CD14-positive monocyte (primary cell): ENCODE measurements at regions not wholly inside any gene's neighbourhood (a gene's known extent, or its start where the extent isn't known, plus 50 kb on each side); places are given as distances from the start of the nearest gene placed in this dataset.

Experiments used
- DNase-seq, 3 donors: peaks; one replicate each; pipeline ENCODE4 v3.0.0-alpha.2; 2011 to 2022
- H2AFZ ChIP-seq: 2 replicates; pipeline ENCODE4 v1.6.0; 2012; ENCODE audit warnings: mild to moderate bottlenecking, low read depth, low read length, inconsistent platforms; ENCODE audit not compliant: insufficient read depth, poor library complexity, severe bottlenecking
- H3K27ac ChIP-seq, 2 donors: 1 replicate in 1 of 2; 2 replicates in 1 of 2; pipeline ENCODE4 v1.5.1; 2012 to 2013; ENCODE audit warnings: low read length in 2 of 2, control low read depth in 1 of 2, inconsistent platforms in 1 of 2, low read depth in 1 of 2, mild to moderate bottlenecking in 1 of 2
- H3K27me3 ChIP-seq, 2 donors: one replicate each; pipeline versions ENCODE4 v1.6.0 to v1.6.1; 2011 to 2013; ENCODE audit warnings: low read length in 2 of 2; ENCODE audit not compliant: control insufficient read depth in 2 of 2, insufficient read depth in 2 of 2
- H3K36me3 ChIP-seq, 2 donors: replicated peaks in 1 of 2; 1 replicate in 1 of 2; 2 replicates in 1 of 2; pipeline versions ENCODE4 v1.5.1 to v1.6.1; 2012 to 2013; ENCODE audit warnings: low read length in 2 of 2, control low read depth in 1 of 2, inconsistent platforms in 1 of 2, mild to moderate bottlenecking in 1 of 2; ENCODE audit not compliant: insufficient read depth in 2 of 2, control insufficient read depth in 1 of 2
- H3K4me1 ChIP-seq, 2 donors: 1 replicate in 1 of 2; 2 replicates in 1 of 2; pipeline versions ENCODE4 v1.5.1 to v1.6.1; 2012 to 2013; ENCODE audit warnings: low read length in 2 of 2, control low read depth in 1 of 2, inconsistent platforms in 1 of 2, mild to moderate bottlenecking in 1 of 2, moderate library complexity in 1 of 2; ENCODE audit not compliant: insufficient read depth in 2 of 2, control insufficient read depth in 1 of 2
- H3K4me2 ChIP-seq: replicated peaks from 2 replicates; pipeline ENCODE3; 2012; ENCODE audit warnings: low read length, moderate library complexity, mild to moderate bottlenecking; ENCODE audit not compliant: poor library complexity, severe bottlenecking; ENCODE audit errors: extremely low read depth
- H3K4me3 ChIP-seq, 3 experiments: fragments of 200-600 bp in 1 of 3; sonication (generic) in 1 of 3; replicated peaks in 1 of 3; 1 replicate in 2 of 3; 2 replicates in 1 of 3; pipeline ENCODE4 v1.5.1; 2011 to 2013; ENCODE audit warnings: low read length in 3 of 3, mild to moderate bottlenecking in 3 of 3, control low read depth in 2 of 3, low read depth in 2 of 3, inconsistent platforms in 1 of 3, moderate library complexity in 1 of 3
- H3K79me2 ChIP-seq: 2 replicates; pipeline ENCODE4 v1.6.0; 2012; ENCODE audit warnings: mild to moderate bottlenecking, control low read depth, inconsistent platforms, low read length, moderate library complexity; ENCODE audit not compliant: insufficient read depth
- H3K9ac ChIP-seq: 2 replicates; pipeline ENCODE4 v1.6.0; 2017; ENCODE audit warnings: low read length, mild to moderate bottlenecking; ENCODE audit not compliant: insufficient read depth, poor library complexity, severe bottlenecking
- H3K9me3 ChIP-seq, 2 donors: replicated peaks in 1 of 2; 1 replicate in 1 of 2; 2 replicates in 1 of 2; pipeline versions ENCODE4 v1.5.1 to v1.6.1; 2012 to 2013; ENCODE audit warnings: low read length in 2 of 2, control low read depth in 1 of 2; ENCODE audit not compliant: control insufficient read depth in 1 of 2, insufficient read depth in 1 of 2
- H4K20me1 ChIP-seq: 2 replicates; pipeline ENCODE4 v1.6.0; 2012; ENCODE audit warnings: mild to moderate bottlenecking, low read length, control low read depth, moderate library complexity; ENCODE audit not compliant: insufficient read depth
- H3K27ac Mint-ChIP-seq, 7 donors: one replicate each; pipeline ENCODE4 v1.8.0; 2020; ENCODE audit warnings: mild to moderate bottlenecking in 7 of 7, mixed read lengths in 7 of 7, moderate library complexity in 6 of 7, inconsistent platforms in 2 of 7
- H3K27me3 Mint-ChIP-seq, 3 donors: one replicate each; pipeline ENCODE4 v1.8.0; 2021 to 2022; ENCODE audit warnings: low read depth in 3 of 3, mild to moderate bottlenecking in 3 of 3, mixed read lengths in 3 of 3, moderate library complexity in 3 of 3, inconsistent platforms in 1 of 3
- H3K36me3 Mint-ChIP-seq, 2 donors: one replicate each; pipeline ENCODE4 v1.8.0; 2020; ENCODE audit warnings: mixed read lengths in 2 of 2, inconsistent platforms in 1 of 2, mild to moderate bottlenecking in 1 of 2
- H3K4me1 Mint-ChIP-seq: one replicate; pipeline ENCODE4 v1.8.0; 2020; ENCODE audit warnings: mild to moderate bottlenecking, mixed read lengths
- H3K4me3 Mint-ChIP-seq, 2 donors: one replicate each; pipeline ENCODE4 v1.8.0; 2020; ENCODE audit warnings: mild to moderate bottlenecking in 2 of 2, mixed read lengths in 2 of 2, moderate library complexity in 1 of 2
- H3K9me3 Mint-ChIP-seq, 7 donors: one replicate each; pipeline ENCODE4 v1.8.0; 2020 to 2022; ENCODE audit warnings: mixed read lengths in 7 of 7, mild to moderate bottlenecking in 6 of 7, moderate library complexity in 6 of 7, inconsistent platforms in 2 of 7
- WGBS: methylation state at CpG from one replicate; pipeline ENCODE4 v1.1.5; 2013; ENCODE audit warnings: missing lambda C conversion rate; ENCODE audit not compliant: insufficient coverage; 5-methylcytosine and 5-hydroxymethylcytosine counted together
- intact Hi-C, 2 donors: fragments of 100-400 bp; cut with micrococcal nuclease; formaldehyde crosslinking; loops; one replicate each; pipeline versions ENCODE4 v1.15.0 to v1.15.1; 2023
- TF ChIP-seq, protein P1 (sequence below): fragments of 200-600 bp; IDR thresholded peaks from one replicate; pipeline ENCODE4 v1.8.0; 2022; ENCODE audit warnings: antibody characterized with exemption, mild to moderate bottlenecking

DNA sequence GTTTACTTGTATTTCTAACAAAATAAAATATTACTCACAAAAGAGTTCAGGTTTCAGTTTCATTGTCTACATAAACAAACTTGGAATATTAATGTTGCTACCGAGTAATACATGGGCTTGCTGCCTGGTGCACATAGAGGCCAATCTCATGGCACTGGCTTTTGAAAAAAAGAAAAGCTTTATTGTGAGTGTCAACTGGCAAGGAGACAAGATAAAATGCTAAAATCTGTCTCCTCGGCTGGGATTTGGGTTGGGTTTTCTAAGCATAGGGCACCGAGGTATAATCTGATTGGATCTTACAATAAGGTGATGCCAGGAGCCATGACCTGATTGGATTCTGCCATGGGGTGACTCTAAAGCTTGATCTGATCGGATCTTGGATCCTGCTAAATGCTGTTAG lies 1519.9 kb upstream of the MIR17HG start:
- H2AFZ ChIP-seq = no peak overlapping the region
- DNase-seq = no peak

DNA sequence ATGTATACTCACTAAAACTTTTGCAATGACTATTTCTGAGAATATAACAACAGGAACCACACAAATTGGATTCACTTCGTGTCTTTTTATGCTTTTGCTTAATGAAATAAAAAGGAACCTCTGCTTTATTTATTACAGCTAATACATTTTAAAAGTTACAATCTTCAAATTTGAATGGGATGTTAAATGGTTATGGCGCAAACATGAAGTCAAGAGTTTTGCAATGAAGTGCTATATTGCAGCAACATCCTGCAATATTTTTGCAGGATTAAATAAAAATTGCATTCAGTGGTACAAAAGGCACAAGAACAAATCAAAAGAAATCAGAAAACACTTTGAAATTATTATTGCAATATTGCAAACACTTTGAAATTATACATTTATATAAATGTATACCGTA lies 1519.0 kb upstream of the MIR17HG start:
- Histone ChIP-seq H3K4me3 (no peak overlapping the region), H3K9me3 (peaks cover 0 to 5% of the 10 kb centered on the region in 2 donors), H3K27ac (no peak overlapping the region), H3K4me2 (no peak overlapping the region), H3K9ac (no peak overlapping the region), H2AFZ (no peak overlapping the region), H3K4me1 (no peaks in the 10 kb centered on the region), H4K20me1 (no peaks in the 10 kb centered on the region), H3K27me3 (no peaks in the 10 kb centered on the region), H3K79me2 (no peaks in the 10 kb centered on the region), H3K36me3 (no peaks in the 10 kb centered on the region)
- intact Hi-C loops = no loop called here
- DNase-seq = no peak
- H3K27ac Mint-ChIP-seq = no peak overlapping the region
- peaks cover 0 to 3% (median 0%) of the 10 kb centered on the region in 3 donors for H3K27me3 Mint-ChIP-seq
- TF ChIP-seq, protein P1, sequence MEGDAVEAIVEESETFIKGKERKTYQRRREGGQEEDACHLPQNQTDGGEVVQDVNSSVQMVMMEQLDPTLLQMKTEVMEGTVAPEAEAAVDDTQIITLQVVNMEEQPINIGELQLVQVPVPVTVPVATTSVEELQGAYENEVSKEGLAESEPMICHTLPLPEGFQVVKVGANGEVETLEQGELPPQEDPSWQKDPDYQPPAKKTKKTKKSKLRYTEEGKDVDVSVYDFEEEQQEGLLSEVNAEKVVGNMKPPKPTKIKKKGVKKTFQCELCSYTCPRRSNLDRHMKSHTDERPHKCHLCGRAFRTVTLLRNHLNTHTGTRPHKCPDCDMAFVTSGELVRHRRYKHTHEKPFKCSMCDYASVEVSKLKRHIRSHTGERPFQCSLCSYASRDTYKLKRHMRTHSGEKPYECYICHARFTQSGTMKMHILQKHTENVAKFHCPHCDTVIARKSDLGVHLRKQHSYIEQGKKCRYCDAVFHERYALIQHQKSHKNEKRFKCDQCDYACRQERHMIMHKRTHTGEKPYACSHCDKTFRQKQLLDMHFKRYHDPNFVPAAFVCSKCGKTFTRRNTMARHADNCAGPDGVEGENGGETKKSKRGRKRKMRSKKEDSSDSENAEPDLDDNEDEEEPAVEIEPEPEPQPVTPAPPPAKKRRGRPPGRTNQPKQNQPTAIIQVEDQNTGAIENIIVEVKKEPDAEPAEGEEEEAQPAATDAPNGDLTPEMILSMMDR = no peak
- no CpG with 5 or more reads among the region's 3 CpGs for WGBS
- peaks cover 0 to 10% (median 5%) of the 10 kb centered on the region in 7 donors for H3K9me3 Mint-ChIP-seq
- H3K4me3 Mint-ChIP-seq = no peak overlapping the region
- no peaks in the 10 kb centered on the region for H3K4me1 Mint-ChIP-seq
- no peaks in the 10 kb centered on the region for H3K36me3 Mint-ChIP-seq

More for the DNA sequence above, 1519.9 kb upstream of the MIR17HG start:
- WGBS = 89% methylated on average over 4 of the region's 4 CpGs
- TF ChIP-seq, protein P1 = no peak
- intact Hi-C loops = no loop called here
- H3K4me1 Mint-ChIP-seq = no peaks in the 10 kb centered on the region
- no peaks in the 10 kb centered on the region for H4K20me1 ChIP-seq
- no peaks in the 10 kb centered on the region for H3K79me2 ChIP-seq
- no peaks in the 10 kb centered on the region for H3K27me3 ChIP-seq
- no peak overlapping the region for H3K4me3 ChIP-seq
- H3K9ac ChIP-seq = no peak overlapping the region
- no peaks in the 10 kb centered on the region for H3K36me3 Mint-ChIP-seq
- H3K27ac Mint-ChIP-seq = no peak overlapping the region
- no peak overlapping the region for H3K4me3 Mint-ChIP-seq
- peaks cover 0 to 5% of the 10 kb centered on the region in 2 donors for H3K9me3 ChIP-seq
- no peaks in the 10 kb centered on the region for H3K36me3 ChIP-seq
- peaks cover 0 to 6% (median 4%) of the 10 kb centered on the region in 7 donors for H3K9me3 Mint-ChIP-seq
- H3K4me1 ChIP-seq = no peaks in the 10 kb centered on the region
- H3K27me3 Mint-ChIP-seq = peaks cover 0 to 3% (median 0%) of the 10 kb centered on the region in 3 donors
- H3K27ac ChIP-seq = no peak overlapping the region
- H3K4me2 ChIP-seq = no peak overlapping the region
